GM12872 (cell line): ENCODE measurements at regions not wholly inside any gene's neighbourhood (a gene's known extent, or its start where the extent isn't known, plus 50 kb on each side); places are given as distances from the start of the nearest gene placed in this dataset.

Experiments used
- CTCF ChIP-seq: IDR thresholded peaks from 3 replicates; pipeline ENCODE4 v1.5.1; 2011; ENCODE audit warnings: low read depth, mild to moderate bottlenecking, low read length, moderate library complexity; ENCODE audit not compliant: insufficient read depth

- TF ChIP-seq CTCF: no peak
Observed at GRCh38 chr10:108454793-108455192, 1290.3 kb upstream of the SORCS1 start.

- TF ChIP-seq CTCF: no peak
Observed at GRCh38 chr10:108454224-108454623, 1289.7 kb upstream of the SORCS1 start.

DNA sequence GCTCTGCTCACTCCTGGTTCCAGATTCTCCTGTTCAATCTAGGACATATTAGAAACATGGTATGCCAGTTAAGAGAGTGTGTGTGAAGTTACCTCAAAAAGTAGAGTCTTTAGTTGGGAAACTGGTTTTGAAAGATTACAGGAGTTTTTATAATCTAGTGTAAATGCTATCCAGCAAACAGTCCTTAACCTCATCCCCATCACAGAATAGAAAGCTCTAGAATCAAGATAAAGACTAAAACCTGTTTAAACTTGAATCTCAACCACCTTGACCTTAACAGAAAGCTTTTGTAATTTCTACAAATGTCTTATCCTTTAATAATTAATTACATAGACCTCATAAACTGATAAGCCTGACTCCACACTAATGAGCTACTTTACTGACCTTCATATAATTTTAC, 1288.7 kb upstream of the SORCS1 start:
- no peak for TF ChIP-seq CTCF

- no peak for TF ChIP-seq CTCF
Observed at GRCh38 chr10:108452533-108452932, 1288.0 kb upstream of the SORCS1 start.

DNA sequence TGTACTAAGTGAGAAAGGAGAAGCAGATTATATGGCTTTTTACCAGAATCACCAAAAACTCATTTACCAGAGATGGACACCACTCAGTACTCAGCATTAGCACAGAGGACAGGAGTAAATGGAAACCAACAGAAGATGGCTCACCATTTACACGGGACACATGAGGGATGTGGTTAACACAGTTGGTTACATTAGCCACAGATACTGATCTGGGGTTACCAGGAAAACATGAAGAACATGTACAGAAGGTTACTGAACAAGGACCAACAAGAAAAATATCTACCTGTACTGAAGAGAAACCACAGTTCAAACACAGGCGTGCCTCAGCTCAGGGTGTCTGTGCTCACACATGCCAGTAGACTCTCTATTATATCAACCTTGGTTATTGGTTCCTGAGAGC, 1285.8 kb upstream of the SORCS1 start:
- no peak for TF ChIP-seq CTCF

- no peak for TF ChIP-seq CTCF
Observed at GRCh38 chr10:108445746-108446145, 1281.2 kb upstream of the SORCS1 start.

- TF ChIP-seq CTCF: no peak
Observed at GRCh38 chr10:108443636-108444035, 1279.1 kb upstream of the SORCS1 start.

- no peak for TF ChIP-seq CTCF
Observed at GRCh38 chr10:108439397-108439796, 1274.9 kb upstream of the SORCS1 start.
